Fibroblast of the aortic adventitia (primary cell): ENCODE measurements at regions not wholly inside any gene's neighbourhood (a gene's known extent, or its start where the extent isn't known, plus 50 kb on each side); places are given as distances from the start of the nearest gene placed in this dataset.

Source experiments
- DNase-seq: peaks from one replicate; pipeline ENCODE4 v3.0.0-alpha.2; 2010; ENCODE audit warnings: low read depth
- H3K4me3 ChIP-seq: 2 replicates; pipeline ENCODE4 v1.5.1; 2011; ENCODE audit warnings: low read depth, mild to moderate bottlenecking, control low read depth, low read length, moderate library complexity
- TF ChIP-seq, protein P1 (sequence below): IDR thresholded peaks from 2 replicates; pipeline ENCODE4 v1.5.1; 2011; ENCODE audit warnings: mild to moderate bottlenecking, low read length, control low read depth, inconsistent platforms; ENCODE audit not compliant: insufficient read depth

DNA sequence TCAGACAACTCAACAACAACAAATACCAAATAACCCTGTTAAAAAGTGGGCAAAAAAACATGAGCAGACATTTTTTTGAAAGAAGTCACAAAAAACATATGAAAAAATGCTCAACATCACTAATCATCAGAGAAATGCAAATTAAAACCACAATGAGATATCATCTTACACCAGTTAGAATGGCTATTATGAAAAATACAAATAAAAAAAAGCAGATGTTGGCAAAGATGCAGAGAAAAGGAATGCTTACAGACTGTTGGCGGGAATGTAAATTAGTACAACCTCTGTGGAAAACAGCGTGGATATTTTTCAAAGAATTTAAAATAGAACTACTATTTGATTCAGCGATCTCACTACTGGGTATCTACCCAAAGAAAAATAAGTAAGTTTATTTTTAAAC is 114.0 kb downstream of the SLC38A4 start:
- no peak overlapping the region for H3K4me3 ChIP-seq
- TF ChIP-seq, protein P1, sequence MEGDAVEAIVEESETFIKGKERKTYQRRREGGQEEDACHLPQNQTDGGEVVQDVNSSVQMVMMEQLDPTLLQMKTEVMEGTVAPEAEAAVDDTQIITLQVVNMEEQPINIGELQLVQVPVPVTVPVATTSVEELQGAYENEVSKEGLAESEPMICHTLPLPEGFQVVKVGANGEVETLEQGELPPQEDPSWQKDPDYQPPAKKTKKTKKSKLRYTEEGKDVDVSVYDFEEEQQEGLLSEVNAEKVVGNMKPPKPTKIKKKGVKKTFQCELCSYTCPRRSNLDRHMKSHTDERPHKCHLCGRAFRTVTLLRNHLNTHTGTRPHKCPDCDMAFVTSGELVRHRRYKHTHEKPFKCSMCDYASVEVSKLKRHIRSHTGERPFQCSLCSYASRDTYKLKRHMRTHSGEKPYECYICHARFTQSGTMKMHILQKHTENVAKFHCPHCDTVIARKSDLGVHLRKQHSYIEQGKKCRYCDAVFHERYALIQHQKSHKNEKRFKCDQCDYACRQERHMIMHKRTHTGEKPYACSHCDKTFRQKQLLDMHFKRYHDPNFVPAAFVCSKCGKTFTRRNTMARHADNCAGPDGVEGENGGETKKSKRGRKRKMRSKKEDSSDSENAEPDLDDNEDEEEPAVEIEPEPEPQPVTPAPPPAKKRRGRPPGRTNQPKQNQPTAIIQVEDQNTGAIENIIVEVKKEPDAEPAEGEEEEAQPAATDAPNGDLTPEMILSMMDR: no peak
- DNase-seq: peak; percentile 8

DNA sequence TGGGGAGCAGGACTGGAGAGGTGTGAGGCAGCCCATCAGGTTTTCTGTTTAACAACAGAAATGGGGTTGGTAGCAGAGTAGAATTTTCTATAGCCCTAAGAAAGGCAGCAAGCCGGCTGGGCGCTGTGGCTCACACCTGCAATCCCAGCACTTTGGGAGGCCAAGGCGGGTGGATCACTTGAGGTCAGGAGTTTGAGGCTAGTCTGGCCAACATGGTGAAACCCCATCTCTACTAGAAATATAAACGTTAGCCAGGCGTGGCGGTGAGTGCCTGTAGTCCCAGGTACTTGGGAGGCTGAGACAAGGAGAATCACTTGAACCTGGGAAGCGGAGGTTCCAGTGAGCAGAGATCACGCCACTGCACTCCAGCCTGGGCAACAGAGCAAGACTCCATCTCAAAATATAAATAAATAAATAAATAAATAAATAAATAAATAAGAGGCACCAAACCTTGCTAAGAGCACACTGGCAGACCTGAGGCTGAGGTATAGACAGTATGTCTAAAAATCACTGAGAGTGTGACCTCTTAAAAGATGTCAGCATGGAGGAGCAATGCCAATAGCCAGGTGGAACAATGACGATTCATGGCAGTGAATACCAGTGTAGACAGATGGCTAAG is 115.6 kb downstream of the SLC38A4 start:
- TF ChIP-seq, protein P1: no peak
- DNase-seq: no peak
- no peak overlapping the region for H3K4me3 ChIP-seq

DNA sequence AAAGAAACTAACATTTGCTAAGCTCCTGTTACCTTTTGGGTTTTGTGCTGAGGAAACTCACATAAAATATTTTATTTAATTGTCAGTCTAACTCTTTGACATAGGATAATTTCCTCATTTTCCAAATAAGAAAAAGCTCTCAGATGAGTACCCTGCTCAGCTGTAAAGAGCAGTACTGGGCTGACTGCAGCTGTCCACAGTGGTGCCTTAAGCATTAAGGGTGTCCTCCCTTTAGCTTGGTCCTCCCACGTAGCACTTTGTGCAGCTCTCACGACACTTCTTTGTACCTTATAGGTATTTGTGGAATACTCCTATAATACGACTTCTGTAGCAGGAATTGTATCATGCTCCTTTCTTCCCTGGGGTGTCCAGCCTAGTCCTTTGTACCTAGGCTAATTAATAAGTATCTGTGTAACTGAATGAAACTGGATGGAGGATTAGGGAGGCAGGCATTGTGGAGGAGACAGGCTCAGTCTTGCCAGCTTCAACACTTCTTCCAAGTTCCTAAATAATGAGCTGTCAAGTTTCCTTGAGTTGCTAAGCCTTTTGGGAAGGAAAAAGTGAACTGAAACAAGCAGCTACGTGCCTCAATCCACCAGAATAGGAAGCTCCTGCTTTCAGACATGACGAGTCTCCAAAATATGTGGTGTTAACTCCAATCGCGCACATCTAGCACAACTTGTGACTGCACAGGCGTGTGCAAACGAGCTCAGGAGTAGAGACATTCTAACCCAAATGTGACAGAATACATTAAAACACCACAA is 123.0 kb downstream of the SLC38A4 start:
- TF ChIP-seq, protein P1: no peak
- no peak overlapping the region for H3K4me3 ChIP-seq
- peak; percentile 84 for DNase-seq

DNA sequence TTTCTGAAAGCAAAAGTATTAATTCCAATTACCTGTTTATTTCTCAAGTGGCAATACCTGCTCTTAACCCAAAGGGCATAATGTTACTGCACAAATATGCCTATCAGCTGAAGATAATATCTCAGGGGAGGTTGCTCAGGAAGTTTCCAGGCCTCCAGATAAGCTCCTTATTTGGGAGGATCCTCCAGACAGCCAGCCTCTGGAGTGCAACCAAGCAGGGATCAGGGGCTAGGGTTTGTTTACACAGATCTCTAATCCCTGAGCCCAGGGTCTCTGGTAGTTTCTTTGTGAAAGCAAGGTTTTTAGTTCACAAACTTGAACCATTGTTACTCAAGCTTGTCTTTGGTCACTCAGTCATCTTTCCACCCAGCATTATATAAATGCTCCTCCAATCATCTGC is 124.4 kb downstream of the SLC38A4 start:
- TF ChIP-seq, protein P1: no peak
- no peak overlapping the region for H3K4me3 ChIP-seq
- no peak for DNase-seq

DNA sequence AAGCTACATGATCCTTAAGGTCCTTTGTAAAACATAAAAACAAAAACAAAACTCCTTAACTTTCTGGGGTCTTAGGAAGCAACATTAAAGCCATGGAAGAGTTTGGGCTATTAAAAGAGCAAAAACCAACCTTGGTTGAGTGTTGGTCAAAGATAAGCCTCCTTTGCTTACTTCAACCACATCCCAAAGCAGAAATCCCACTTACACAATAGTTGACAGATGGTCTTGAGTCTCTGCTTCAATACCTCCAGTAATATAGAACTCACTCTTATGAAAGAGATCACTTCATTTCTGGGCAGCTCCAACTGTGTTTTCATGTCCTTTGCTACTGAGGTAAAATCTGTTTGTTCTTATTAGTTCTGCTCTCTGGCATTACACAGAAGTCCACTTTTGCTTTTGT is 125.8 kb downstream of the SLC38A4 start:
- no peak overlapping the region for H3K4me3 ChIP-seq
- DNase-seq: no peak
- TF ChIP-seq, protein P1: no peak

DNA sequence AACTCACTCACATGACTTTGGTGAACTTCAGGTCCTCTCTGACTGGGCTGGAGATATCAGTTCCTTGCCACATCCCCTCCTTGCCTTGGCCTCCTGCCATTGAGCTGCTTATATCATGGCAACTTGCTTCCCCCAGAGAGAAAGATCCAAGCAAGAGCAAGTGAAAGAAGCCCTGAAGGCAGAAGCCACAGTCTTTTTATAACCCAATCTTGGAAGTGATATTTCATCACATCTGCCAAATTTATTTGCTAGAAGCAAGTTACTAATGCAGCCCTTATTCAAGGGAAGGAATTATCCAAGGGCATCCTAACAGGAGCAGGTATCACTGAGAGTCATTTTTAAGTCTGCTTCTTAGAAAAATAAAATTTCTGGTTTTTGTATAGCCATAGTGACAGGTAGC is 127.8 kb downstream of the SLC38A4 start:
- TF ChIP-seq, protein P1: no peak
- H3K4me3 ChIP-seq: no peak overlapping the region
- DNase-seq: no peak
